ENCODE measurements at regions not wholly inside any gene's neighbourhood (a gene's known extent, or its start where the extent isn't known, plus 50 kb on each side); places are given as distances from the start of the nearest gene placed in this dataset.

DNA sequence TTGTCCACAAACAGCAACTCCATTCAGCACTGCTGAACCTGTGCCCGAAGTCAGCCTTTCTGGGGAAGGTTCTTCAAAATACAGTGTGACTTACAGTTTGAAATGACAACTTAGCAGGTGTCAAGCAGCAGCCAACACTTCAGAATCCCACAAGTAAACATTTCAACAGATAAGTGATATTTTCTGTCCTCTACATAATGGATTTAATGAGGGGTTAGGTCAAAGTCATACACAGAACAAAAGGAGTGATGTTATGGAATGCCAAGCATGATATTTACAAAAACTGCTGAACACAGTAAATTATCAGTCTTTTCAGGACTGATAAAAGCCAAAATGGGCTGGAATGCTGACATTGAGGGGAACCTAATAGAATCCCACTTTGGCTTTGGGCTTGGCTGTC, 77.6 kb upstream of the JAZF1 start (continued):
- no peak for TF ChIP-seq ZBTB9 (CRISPR knock-in tag; IDR thresholded peaks at IDR 0.05)
- TF ChIP-seq PYGO2 (tag; IDR thresholded peaks at IDR 0.05) = no peak
- TF ChIP-seq ELF2 (CRISPR knock-in tag; IDR thresholded peaks at IDR 0.05) = no peak
- no peak for TF ChIP-seq MED1 (CRISPR knock-in tag; IDR thresholded peaks at IDR 0.05; ENCODE audit: borderline replicate concordance)
- TF ChIP-seq U2AF2 (optimal IDR thresholded peaks at IDR 0.05; ENCODE audit: low read depth, low read length) = no peak

DNA sequence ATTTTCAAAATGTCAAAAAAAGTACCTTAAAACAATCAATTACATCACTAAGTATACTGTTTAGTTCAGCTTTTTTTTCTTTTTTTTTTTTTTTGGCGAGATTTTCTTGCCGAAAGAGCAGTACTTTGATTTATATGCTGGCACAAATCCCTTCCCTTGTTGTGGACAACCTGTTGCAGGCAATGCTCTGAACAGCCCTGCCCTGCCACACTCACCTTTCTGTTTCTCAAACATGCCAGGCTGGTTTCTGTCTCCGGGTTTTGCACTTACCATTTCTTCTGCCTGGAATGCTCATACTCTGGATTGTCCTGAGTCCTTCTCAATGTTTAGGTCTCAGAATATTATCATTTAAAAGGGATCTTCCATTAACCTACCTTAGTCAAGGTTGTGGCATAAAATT, 80.4 kb upstream of the JAZF1 start:
- no peaks in the 10 kb centered on the region for H3K36me3 ChIP-seq (ENCODE audit: control insufficient read depth, insufficient read depth, low read length)
- ChIA-PET CTCF (ENCODE audit: low intra/inter-chr PET ratio) (no interaction called here), POLR2A (no interaction called here)
- H3K9me3 ChIP-seq (replicated peaks; ENCODE audit: control insufficient read depth, insufficient read depth, low read depth, low read length) = no peaks in the 10 kb centered on the region
- H3K27me3 ChIP-seq (ENCODE audit: control insufficient read depth in 2 of 2, insufficient read depth in 2 of 2, low read length in 2 of 2) = no peaks in the 10 kb centered on the region
- WGBS (ENCODE audit: insufficient coverage, low coverage, missing lambda C conversion rate) = 10% methylated on average over 1 of the region's 3 CpGs
- no peak overlapping the region for H3K27ac ChIP-seq (ENCODE audit: extremely low read depth, low read depth, low read length)
- H3K4me1 ChIP-seq (replicated peaks in 1 of 2; ENCODE audit: control insufficient read depth in 2 of 2, insufficient read depth in 2 of 2, low read length in 2 of 2) = no peaks in the 10 kb centered on the region
- H3K4me2 ChIP-seq (ENCODE audit: insufficient read depth, low read length) = no peak overlapping the region
- in situ Hi-C loops (cut with MboI) (no loop called here), intact Hi-C loops (cut with micrococcal nuclease) (no loop called here)
- no peaks in the 10 kb centered on the region for H4K20me1 ChIP-seq (replicated peaks; ENCODE audit: control insufficient read depth, insufficient read depth, low read length)
- H3K4me3 ChIP-seq = no peak overlapping the region
- no peaks in the 10 kb centered on the region for H3K79me2 ChIP-seq (ENCODE audit: control insufficient read depth, insufficient read depth, low read length)
- no peak overlapping the region for H2AFZ ChIP-seq (ENCODE audit: low read depth, low read length)
- DNase-seq (ENCODE audit: extremely low read depth in 1 of 4, low spot score in 3 of 4) (no peak), FAIRE-seq (no peak), ATAC-seq (no peak)
- no TSS peak for BruUV-seq (replicated peaks)
- H3K9ac ChIP-seq (ENCODE audit: insufficient read depth in 1 of 2, low read depth in 2 of 2, low read length in 2 of 2) = no peak overlapping the region
- H3K9me1 ChIP-seq (ENCODE audit: control insufficient read depth, insufficient read depth, low read length) = no peaks in the 10 kb centered on the region
- TF ChIP-seq SLC30A9 (CRISPR knock-in tag; IDR thresholded peaks at IDR 0.05) (no peak), ZBTB5 (IDR thresholded peaks at IDR 0.05) (no peak), RREB1 (CRISPR knock-in tag; IDR thresholded peaks at IDR 0.05) (no peak), ZNF668 (CRISPR knock-in tag; IDR thresholded peaks at IDR 0.05) (no peak), CSDE1 (IDR thresholded peaks at IDR 0.05) (no peak), ZBTB33 (CRISPR knock-in tag; IDR thresholded peaks at IDR 0.05) (no peak)
